Mesendoderm (in vitro differentiated cells): ENCODE measurements at regions not wholly inside any gene's neighbourhood (a gene's known extent, or its start where the extent isn't known, plus 50 kb on each side); places are given as distances from the start of the nearest gene placed in this dataset.

Experiments used
- DNase-seq: peaks from one replicate; pipeline ENCODE4 v3.0.0; 2013
- H2AK5ac ChIP-seq: 2 replicates; pipeline ENCODE4 v1.6.1; 2013; ENCODE audit warnings: low read length, inconsistent platforms
- H2BK120ac ChIP-seq: 2 replicates; pipeline ENCODE4 v1.6.1; 2013; ENCODE audit warnings: low read depth, mild to moderate bottlenecking, low read length, moderate library complexity, mixed read lengths
- H2BK15ac ChIP-seq: replicated peaks from 2 replicates; pipeline ENCODE4 v1.6.1; 2013; ENCODE audit warnings: low read depth, mild to moderate bottlenecking, moderate library complexity
- H2BK5ac ChIP-seq: 2 replicates; pipeline ENCODE4 v1.6.1; 2013; ENCODE audit warnings: low read length, inconsistent platforms
- H3K18ac ChIP-seq: 2 replicates; pipeline ENCODE4 v1.6.1; 2013; ENCODE audit warnings: mild to moderate bottlenecking, low read length, mixed read lengths
- H3K23ac ChIP-seq: one replicate; pipeline ENCODE4 v1.6.1; 2013; ENCODE audit warnings: low read length
- H3K27ac ChIP-seq: 2 replicates; pipeline ENCODE4 v1.5.1; 2013; ENCODE audit warnings: low read depth, mild to moderate bottlenecking, inconsistent platforms, low read length, moderate library complexity
- H3K27me3 ChIP-seq: 2 replicates; pipeline ENCODE4 v1.6.1; 2013; ENCODE audit warnings: low read length, control low read depth, mild to moderate bottlenecking, inconsistent platforms; ENCODE audit not compliant: insufficient read depth, poor library complexity
- H3K36me3 ChIP-seq: 2 replicates; pipeline ENCODE4 v1.6.1; 2013; ENCODE audit warnings: low read length, inconsistent platforms; ENCODE audit not compliant: control insufficient read depth, insufficient read depth
- H3K4ac ChIP-seq: one replicate; pipeline ENCODE4 v1.6.1; 2013; ENCODE audit warnings: low read depth, mild to moderate bottlenecking, low read length, moderate library complexity
- H3K4me1 ChIP-seq: 2 replicates; pipeline ENCODE4 v1.6.1; 2013; ENCODE audit warnings: low read depth, low read length, inconsistent platforms; ENCODE audit not compliant: control insufficient read depth
- H3K4me2 ChIP-seq: 2 replicates; pipeline ENCODE4 v1.6.1; 2013; ENCODE audit warnings: low read length
- H3K4me3 ChIP-seq: 2 replicates; pipeline ENCODE4 v1.5.1; 2013; ENCODE audit warnings: mild to moderate bottlenecking, low read length
- H3K56ac ChIP-seq: one replicate; pipeline ENCODE4 v1.6.1; 2013; ENCODE audit warnings: low read length
- H3K79me1 ChIP-seq: 2 replicates; pipeline ENCODE4 v1.6.1; 2013; ENCODE audit warnings: low read length, inconsistent platforms
- H3K79me2 ChIP-seq: 2 replicates; pipeline ENCODE4 v1.6.1; 2013; ENCODE audit warnings: mild to moderate bottlenecking, low read length; ENCODE audit not compliant: control insufficient read depth, insufficient read depth
- H3K9ac ChIP-seq: 2 replicates; pipeline ENCODE4 v1.6.1; 2013; ENCODE audit warnings: low read length, inconsistent platforms
- H4K5ac ChIP-seq: one replicate; pipeline ENCODE4 v1.6.1; 2013; ENCODE audit warnings: low read length
- H4K8ac ChIP-seq: one replicate; pipeline ENCODE4 v1.6.1; 2013; ENCODE audit warnings: low read depth, mild to moderate bottlenecking, control low read depth, low read length, moderate library complexity
- WGBS: extraction: QIAGEN DNeasy Blood & Tissue Kit; methylation state at CpG from one replicate; pipeline ENCODE4 v1.1.7; 2013; ENCODE audit warnings: low lambda C conversion rate, missing lambda C conversion rate; ENCODE audit not compliant: insufficient coverage; ENCODE audit errors: extremely low coverage; 5-methylcytosine and 5-hydroxymethylcytosine counted together

- Histone ChIP-seq H3K4me1 (no peaks in the 10 kb centered on the region), H2BK15ac (no peak overlapping the region), H3K79me2 (no peaks in the 10 kb centered on the region), H2BK5ac (no peak overlapping the region), H3K56ac (no peak overlapping the region), H3K9ac (no peak overlapping the region), H2AK5ac (no peak overlapping the region), H4K8ac (no peak overlapping the region), H3K4me2 (no peak overlapping the region), H3K23ac (no peak overlapping the region), H3K18ac (no peak overlapping the region), H3K27me3 (no peaks in the 10 kb centered on the region), H3K79me1 (no peaks in the 10 kb centered on the region), H3K27ac (no peak overlapping the region), H4K5ac (no peak overlapping the region), H3K36me3 (no peaks in the 10 kb centered on the region), H3K4me3 (no peak overlapping the region), H2BK120ac (no peak overlapping the region), H3K4ac (no peak overlapping the region)
- DNase-seq, result no peak
- WGBS, result no CpG with 5 or more reads among the region's 1 CpG
Observed at GRCh38 chr18:44079606-44080005, 601.1 kb upstream of the SETBP1 start.

GRCh38 chr18:44080054-44080453, 600.6 kb upstream of the SETBP1 start:
- no peaks in the 10 kb centered on the region for H3K4me1 ChIP-seq
- WGBS, result no CpG with 5 or more reads among the region's 1 CpG
- no peak overlapping the region for H4K8ac ChIP-seq

GRCh38 chr18:44089732-44090131, 591.0 kb upstream of the SETBP1 start:
- H3K27me3 ChIP-seq, result no peaks in the 10 kb centered on the region
- no peak overlapping the region for H2BK120ac ChIP-seq
- H2AK5ac ChIP-seq, result no peak overlapping the region
- H3K4me1 ChIP-seq, result no peaks in the 10 kb centered on the region
- H3K79me1 ChIP-seq, result no peaks in the 10 kb centered on the region
- H4K5ac ChIP-seq, result no peak overlapping the region
- no peak overlapping the region for H4K8ac ChIP-seq
- H3K23ac ChIP-seq, result no peak overlapping the region
- H3K27ac ChIP-seq, result no peak overlapping the region
- no peaks in the 10 kb centered on the region for H3K79me2 ChIP-seq
- DNase-seq, result no peak
- no peak overlapping the region for H3K9ac ChIP-seq
- no peaks in the 10 kb centered on the region for H3K36me3 ChIP-seq
- no peak overlapping the region for H2BK5ac ChIP-seq
- H2BK15ac ChIP-seq, result no peak overlapping the region
- H3K18ac ChIP-seq, result no peak overlapping the region
- no peak overlapping the region for H3K56ac ChIP-seq
- H3K4me2 ChIP-seq, result no peak overlapping the region
- H3K4ac ChIP-seq, result no peak overlapping the region
- no CpG with 5 or more reads among the region's 2 CpGs for WGBS
- H3K4me3 ChIP-seq, result no peak overlapping the region

More at GRCh38 chr18:44080054-44080453, 600.6 kb upstream of the SETBP1 start:
- H3K36me3 ChIP-seq, result no peaks in the 10 kb centered on the region
- no peak overlapping the region for H3K23ac ChIP-seq
- H2AK5ac ChIP-seq, result no peak overlapping the region
- no peak overlapping the region for H2BK120ac ChIP-seq
- H3K9ac ChIP-seq, result no peak overlapping the region
- H3K4ac ChIP-seq, result no peak overlapping the region
- H3K4me3 ChIP-seq, result no peak overlapping the region
- no peak overlapping the region for H2BK5ac ChIP-seq
- DNase-seq, result no peak
- H3K27me3 ChIP-seq, result no peaks in the 10 kb centered on the region
- H3K27ac ChIP-seq, result no peak overlapping the region
- H2BK15ac ChIP-seq, result no peak overlapping the region
- no peaks in the 10 kb centered on the region for H3K79me1 ChIP-seq
- no peak overlapping the region for H4K5ac ChIP-seq
- no peak overlapping the region for H3K56ac ChIP-seq
- no peak overlapping the region for H3K4me2 ChIP-seq
- no peaks in the 10 kb centered on the region for H3K79me2 ChIP-seq
- no peak overlapping the region for H3K18ac ChIP-seq

GRCh38 chr18:44090453-44090852, 590.2 kb upstream of the SETBP1 start:
- Histone ChIP-seq H3K4me3 (no peak overlapping the region), H3K4me2 (no peak overlapping the region), H3K79me1 (no peaks in the 10 kb centered on the region), H4K5ac (no peak overlapping the region), H3K4me1 (no peaks in the 10 kb centered on the region), H3K18ac (no peak overlapping the region), H4K8ac (no peak overlapping the region), H3K27me3 (no peaks in the 10 kb centered on the region), H3K36me3 (no peaks in the 10 kb centered on the region), H2BK120ac (no peak overlapping the region), H2BK5ac (no peak overlapping the region), H3K23ac (no peak overlapping the region), H2BK15ac (no peak overlapping the region), H2AK5ac (no peak overlapping the region), H3K9ac (no peak overlapping the region), H3K56ac (no peak overlapping the region), H3K4ac (no peak overlapping the region), H3K27ac (no peak overlapping the region), H3K79me2 (no peaks in the 10 kb centered on the region)
- no CpG with 5 or more reads among the region's 3 CpGs for WGBS
- DNase-seq, result no peak

GRCh38 chr18:44093253-44093652, 587.4 kb upstream of the SETBP1 start:
- Histone ChIP-seq H2BK5ac (no peak overlapping the region), H4K5ac (no peak overlapping the region), H3K4me2 (no peak overlapping the region), H3K27me3 (no peaks in the 10 kb centered on the region), H3K79me1 (no peaks in the 10 kb centered on the region), H3K18ac (no peak overlapping the region), H3K27ac (no peak overlapping the region), H3K36me3 (no peaks in the 10 kb centered on the region), H4K8ac (no peak overlapping the region), H3K23ac (no peak overlapping the region), H2AK5ac (no peak overlapping the region), H3K79me2 (no peaks in the 10 kb centered on the region), H3K4me1 (no peaks in the 10 kb centered on the region), H2BK120ac (no peak overlapping the region), H2BK15ac (no peak overlapping the region), H3K4me3 (no peak overlapping the region), H3K9ac (no peak overlapping the region), H3K56ac (no peak overlapping the region), H3K4ac (no peak overlapping the region)
- no peak for DNase-seq

- Histone ChIP-seq H3K56ac (no peak overlapping the region), H3K9ac (no peak overlapping the region), H3K4me3 (no peak overlapping the region), H2AK5ac (no peak overlapping the region), H3K27ac (no peak overlapping the region), H2BK15ac (no peak overlapping the region), H2BK120ac (no peak overlapping the region), H4K8ac (no peak overlapping the region), H3K79me2 (no peaks in the 10 kb centered on the region), H3K18ac (no peak overlapping the region), H3K23ac (no peak overlapping the region), H3K4me2 (no peak overlapping the region), H2BK5ac (no peak overlapping the region), H4K5ac (no peak overlapping the region), H3K4me1 (no peaks in the 10 kb centered on the region), H3K36me3 (no peaks in the 10 kb centered on the region), H3K4ac (no peak overlapping the region), H3K27me3 (no peaks in the 10 kb centered on the region), H3K79me1 (no peaks in the 10 kb centered on the region)
- no peak for DNase-seq
Observed at GRCh38 chr18:44096016-44096415, 584.7 kb upstream of the SETBP1 start.
